ENCODE measurements at regions not wholly inside any gene's neighbourhood (a gene's known extent, or its start where the extent isn't known, plus 50 kb on each side); places are given as distances from the start of the nearest gene placed in this dataset.
"Not testable (repeated sequence)": the region's sequence is repeated elsewhere in the genome, so short reads cannot be mapped to it uniquely, and the experiment has no call there.

DNA sequence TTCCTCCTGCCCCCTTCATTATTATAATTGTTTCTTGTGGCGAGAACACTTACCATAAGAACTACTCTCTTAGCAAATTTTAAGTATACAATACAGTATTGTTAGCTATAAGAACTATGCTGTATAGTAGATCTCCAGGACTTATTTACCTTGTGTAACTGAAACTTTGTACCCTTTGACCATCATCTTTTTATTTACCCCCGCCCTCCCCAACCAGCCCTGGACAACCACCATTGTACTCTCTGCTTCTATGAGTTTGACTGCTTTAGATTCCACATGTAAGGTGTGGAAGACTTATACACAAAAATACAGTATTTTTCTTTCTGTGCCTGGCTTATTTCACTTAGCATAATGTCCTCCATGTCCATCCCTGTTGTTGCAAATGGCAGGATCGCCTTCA lies 161.1 kb downstream of the PHF8 start:
- H3K4me3 ChIP-seq: no peak overlapping the region
- H3K36me3 ChIP-seq: no peaks in the 10 kb centered on the region
- no peaks in the 10 kb centered on the region for H3K27me3 ChIP-seq
- ATAC-seq: no peak
- H3K4me1 ChIP-seq: no peaks in the 10 kb centered on the region
- H3K9me3 ChIP-seq: no peaks in the 10 kb centered on the region
- WGBS, 2 donors (ENCODE audit: low coverage in 1 of 2): 68 to 71% methylated on average over 2 to 3 of the region's 3 CpGs
- no peak overlapping the region for H3K27ac ChIP-seq
- TF ChIP-seq EP300 (IDR thresholded peaks at IDR 0.05) (no peak), POLR2AphosphoS5 (IDR thresholded peaks at IDR 0.05) (no peak), POLR2A (IDR thresholded peaks at IDR 0.05) (no peak)
- TF ChIP-seq, protein P1, sequence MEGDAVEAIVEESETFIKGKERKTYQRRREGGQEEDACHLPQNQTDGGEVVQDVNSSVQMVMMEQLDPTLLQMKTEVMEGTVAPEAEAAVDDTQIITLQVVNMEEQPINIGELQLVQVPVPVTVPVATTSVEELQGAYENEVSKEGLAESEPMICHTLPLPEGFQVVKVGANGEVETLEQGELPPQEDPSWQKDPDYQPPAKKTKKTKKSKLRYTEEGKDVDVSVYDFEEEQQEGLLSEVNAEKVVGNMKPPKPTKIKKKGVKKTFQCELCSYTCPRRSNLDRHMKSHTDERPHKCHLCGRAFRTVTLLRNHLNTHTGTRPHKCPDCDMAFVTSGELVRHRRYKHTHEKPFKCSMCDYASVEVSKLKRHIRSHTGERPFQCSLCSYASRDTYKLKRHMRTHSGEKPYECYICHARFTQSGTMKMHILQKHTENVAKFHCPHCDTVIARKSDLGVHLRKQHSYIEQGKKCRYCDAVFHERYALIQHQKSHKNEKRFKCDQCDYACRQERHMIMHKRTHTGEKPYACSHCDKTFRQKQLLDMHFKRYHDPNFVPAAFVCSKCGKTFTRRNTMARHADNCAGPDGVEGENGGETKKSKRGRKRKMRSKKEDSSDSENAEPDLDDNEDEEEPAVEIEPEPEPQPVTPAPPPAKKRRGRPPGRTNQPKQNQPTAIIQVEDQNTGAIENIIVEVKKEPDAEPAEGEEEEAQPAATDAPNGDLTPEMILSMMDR (IDR thresholded peaks at IDR 0.05): no peak

DNA sequence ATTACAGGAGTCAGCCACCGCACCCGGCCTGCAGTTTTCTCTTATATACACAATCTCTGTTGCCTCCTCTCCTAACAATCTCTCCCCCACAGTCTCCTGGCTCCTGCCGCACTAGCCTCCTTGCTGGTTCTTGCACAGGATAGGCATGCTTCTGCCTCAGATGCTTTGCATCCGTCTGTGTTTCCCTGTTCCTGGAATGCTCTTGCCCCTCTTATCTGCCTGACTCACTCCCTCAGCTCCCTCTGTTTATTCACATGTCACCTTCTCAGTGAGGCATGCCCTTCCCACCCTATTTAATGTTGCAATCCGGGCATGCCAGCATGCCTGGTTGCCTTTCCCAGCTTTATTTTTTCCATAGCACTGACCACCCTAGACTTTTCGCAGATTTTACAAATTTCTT lies 161.9 kb downstream of the PHF8 start:
- no peaks in the 10 kb centered on the region for H3K9me3 ChIP-seq
- H3K4me3 ChIP-seq: no peak overlapping the region
- WGBS, 2 donors (ENCODE audit: low coverage in 1 of 2): 30 to 66% methylated on average over 3 to 5 of the region's 6 CpGs
- no peak overlapping the region for H3K27ac ChIP-seq
- no peaks in the 10 kb centered on the region for H3K4me1 ChIP-seq
- TF ChIP-seq POLR2A (IDR thresholded peaks at IDR 0.05) (no peak), POLR2AphosphoS5 (IDR thresholded peaks at IDR 0.05) (no peak), EP300 (IDR thresholded peaks at IDR 0.05) (no peak)
- TF ChIP-seq, protein P1 (IDR thresholded peaks at IDR 0.05): no peak
- ATAC-seq: no peak
- H3K36me3 ChIP-seq: no peaks in the 10 kb centered on the region
- H3K27me3 ChIP-seq: no peaks in the 10 kb centered on the region

DNA sequence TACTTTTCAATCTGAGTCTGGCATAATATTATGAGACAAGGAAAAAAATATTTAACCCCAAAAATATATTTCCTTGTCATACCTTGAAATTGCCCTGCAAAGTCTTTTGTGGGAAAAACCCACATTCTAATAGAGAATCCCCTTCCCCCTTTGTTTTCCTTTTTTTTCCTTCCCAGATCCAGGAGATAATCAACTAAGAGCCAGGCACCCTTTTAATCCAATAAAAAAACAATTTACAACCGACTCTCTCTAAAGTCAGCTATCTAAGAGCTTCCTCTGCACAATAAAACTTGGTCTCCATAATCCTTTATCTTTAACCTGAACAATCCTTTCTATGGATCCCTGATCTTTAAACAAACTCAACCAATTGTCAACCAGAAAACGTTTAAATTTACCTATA lies 163.5 kb downstream of the PHF8 start:
- 30 to 60% methylated on average over 2 of the region's 2 CpGs for WGBS, 2 donors (ENCODE audit: low coverage in 1 of 2)
- H3K9me3 ChIP-seq, H3K27ac ChIP-seq, ATAC-seq, H3K36me3 ChIP-seq, H3K4me3 ChIP-seq, H3K27me3 ChIP-seq, H3K4me1 ChIP-seq: not testable (repeated sequence)

DNA sequence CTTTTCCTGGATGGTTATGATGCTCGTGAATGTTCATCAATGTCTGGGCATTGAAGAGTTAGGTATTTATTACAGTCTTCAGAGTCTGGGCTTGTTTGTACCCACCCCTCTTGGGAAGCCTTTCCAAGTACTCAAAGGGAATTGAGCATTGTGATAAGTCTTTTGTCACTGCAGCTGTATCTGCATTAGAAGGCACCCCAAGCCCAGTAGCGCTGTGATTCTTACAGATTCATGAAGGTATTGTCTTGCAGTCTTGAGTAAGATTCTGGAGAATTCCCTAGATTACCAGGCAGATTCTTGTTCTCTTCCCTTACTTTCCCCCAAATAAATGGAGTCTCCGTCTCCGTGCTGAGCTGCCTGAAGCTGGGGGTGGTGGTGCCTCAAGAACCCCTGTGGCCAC lies 173.4 kb upstream of the HUWE1 start:
- Histone ChIP-seq H3K27ac (no peak overlapping the region), H3K4me3 (no peak overlapping the region), H3K4me1 (no peaks in the 10 kb centered on the region), H3K27me3 (no peaks in the 10 kb centered on the region), H3K36me3 (no peaks in the 10 kb centered on the region), H3K9me3 (no peaks in the 10 kb centered on the region)
- ATAC-seq: no peak
- 100% methylated on average over 1 of the region's 4 CpGs; no CpG with 5 or more reads in 1 of the 2 donors for WGBS, 2 donors (ENCODE audit: low coverage in 1 of 2)
- no peak for TF ChIP-seq POLR2AphosphoS5 (IDR thresholded peaks at IDR 0.05)
- no peak for TF ChIP-seq POLR2A (IDR thresholded peaks at IDR 0.05)

DNA sequence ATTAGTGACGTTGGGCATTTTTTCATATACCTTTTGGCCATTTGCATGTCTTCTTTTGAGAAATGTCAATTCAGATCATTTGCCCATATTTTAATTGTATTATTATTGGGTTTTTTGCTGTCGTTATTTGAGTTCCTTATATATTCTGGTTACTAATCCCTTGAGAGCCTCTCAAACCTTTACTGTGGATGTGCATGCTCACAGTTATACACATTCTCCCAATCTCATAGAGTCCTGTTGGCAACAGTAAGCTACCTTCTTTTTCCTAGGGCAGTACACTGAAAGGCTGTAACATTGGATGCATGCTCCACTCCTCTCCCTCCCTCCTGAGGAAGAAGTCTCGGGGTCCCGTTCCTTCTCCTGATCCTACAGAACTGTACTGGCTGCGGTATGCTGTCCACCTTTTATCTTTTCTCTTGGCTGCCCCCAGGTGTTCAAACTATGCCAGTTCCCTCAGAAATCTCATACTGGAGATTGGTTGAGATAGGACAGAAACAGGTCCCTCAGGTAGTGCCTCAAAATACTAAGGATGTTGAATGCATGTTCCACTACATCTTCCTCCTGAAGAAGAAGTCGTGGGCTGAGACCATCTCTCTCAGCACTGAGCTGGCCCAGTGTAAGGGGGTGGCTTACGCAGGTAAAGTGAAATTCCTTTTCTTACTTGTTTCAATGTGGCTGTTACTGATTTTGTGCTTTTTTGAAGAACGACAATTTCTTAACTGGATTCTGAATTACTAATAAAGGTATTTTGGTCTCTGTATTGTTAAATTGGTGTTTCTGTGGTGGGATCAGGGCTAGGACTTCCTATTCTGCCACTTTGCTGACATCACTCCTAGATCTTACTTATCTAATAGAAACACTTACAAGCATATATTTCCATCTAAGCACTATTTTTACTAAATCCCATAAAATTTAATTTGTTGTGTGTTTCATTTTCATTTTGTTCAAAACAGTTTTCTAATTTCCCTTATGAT lies 145.4 kb upstream of the HUWE1 start:
- H3K9me3 ChIP-seq: no peaks in the 10 kb centered on the region
- H3K27ac ChIP-seq: no peak overlapping the region
- no peaks in the 10 kb centered on the region for H3K27me3 ChIP-seq
- no peaks in the 10 kb centered on the region for H3K4me1 ChIP-seq
- no peak overlapping the region for H3K4me3 ChIP-seq
- 33 to 44% methylated on average over 7 of the region's 8 CpGs for WGBS, 2 donors (ENCODE audit: low coverage in 1 of 2)
- ATAC-seq: no peak
- TF ChIP-seq EP300 (IDR thresholded peaks at IDR 0.05): no peak
- TF ChIP-seq, protein P1 (IDR thresholded peaks at IDR 0.05): peak in 1 of 4 experiments; percentile 31
- H3K36me3 ChIP-seq: no peaks in the 10 kb centered on the region

DNA sequence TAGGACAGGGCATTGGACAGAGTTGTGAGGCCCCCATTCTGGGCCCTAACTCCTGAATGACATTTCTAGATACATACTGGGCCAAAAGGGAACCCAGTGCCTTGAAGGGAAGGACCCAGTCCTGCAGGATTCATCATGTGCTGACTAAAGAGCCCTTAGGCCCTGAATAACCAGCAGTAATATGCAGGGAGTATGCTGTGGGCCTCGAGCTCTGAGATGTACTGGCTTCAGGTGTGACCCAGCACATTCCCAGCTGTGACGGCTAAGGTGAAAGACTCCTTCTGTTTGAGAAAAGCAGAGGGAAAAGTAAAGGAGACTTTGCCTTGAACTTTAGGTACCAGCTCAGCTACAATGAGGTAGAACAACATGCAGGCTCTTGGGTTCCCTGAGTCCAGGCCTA lies 138.2 kb upstream of the HUWE1 start:
- WGBS, 2 donors (ENCODE audit: low coverage in 1 of 2): 0% methylated on average over 1 of the region's 2 CpGs; no CpG with 5 or more reads in 1 of the 2 donors
- H3K27me3 ChIP-seq: no peaks in the 10 kb centered on the region
- no peaks in the 10 kb centered on the region for H3K36me3 ChIP-seq
- ATAC-seq: no peak
- no peaks in the 10 kb centered on the region for H3K9me3 ChIP-seq
- H3K4me1 ChIP-seq: no peaks in the 10 kb centered on the region
- no peak overlapping the region for H3K4me3 ChIP-seq
- H3K27ac ChIP-seq: no peak overlapping the region
- TF ChIP-seq, protein P1 (IDR thresholded peaks at IDR 0.05): no peak
- TF ChIP-seq POLR2AphosphoS5 (IDR thresholded peaks at IDR 0.05) (no peak), EP300 (IDR thresholded peaks at IDR 0.05) (no peak), POLR2A (IDR thresholded peaks at IDR 0.05) (no peak)

DNA sequence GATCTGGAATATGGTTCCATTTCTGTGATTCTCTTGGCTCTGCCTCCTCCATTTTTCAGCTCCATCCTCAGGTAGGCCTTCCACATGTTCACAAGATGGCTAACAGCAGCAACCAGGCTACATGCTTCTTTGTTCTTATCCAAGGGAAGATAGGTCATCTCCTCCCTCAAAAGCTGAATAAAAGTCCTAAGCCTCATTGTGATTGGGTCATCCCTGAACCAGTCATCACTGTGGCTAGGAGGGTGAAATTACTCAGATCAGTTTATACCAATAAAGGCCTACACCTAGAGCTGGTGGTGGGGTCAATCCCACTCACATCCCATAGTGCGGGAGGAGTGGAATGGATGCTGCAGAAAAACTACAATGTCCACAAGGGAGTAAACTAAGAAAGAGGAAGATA lies 131.6 kb upstream of the HUWE1 start:
- H3K36me3 ChIP-seq, H3K9me3 ChIP-seq, H3K27me3 ChIP-seq, H3K4me3 ChIP-seq, H3K4me1 ChIP-seq, H3K27ac ChIP-seq, ATAC-seq: not testable (repeated sequence)
- no CpG with 5 or more reads among the region's 1 CpG for WGBS, 2 donors (ENCODE audit: low coverage in 1 of 2)

Data from gastroesophageal sphincter (tissue), 4 donors.